ENCODE measurements at regions not wholly inside any gene's neighbourhood (a gene's known extent, or its start where the extent isn't known, plus 50 kb on each side); places are given as distances from the start of the nearest gene placed in this dataset.
"Not testable (repeated sequence)": the region's sequence is repeated elsewhere in the genome, so short reads cannot be mapped to it uniquely, and the experiment has no call there.

DNA sequence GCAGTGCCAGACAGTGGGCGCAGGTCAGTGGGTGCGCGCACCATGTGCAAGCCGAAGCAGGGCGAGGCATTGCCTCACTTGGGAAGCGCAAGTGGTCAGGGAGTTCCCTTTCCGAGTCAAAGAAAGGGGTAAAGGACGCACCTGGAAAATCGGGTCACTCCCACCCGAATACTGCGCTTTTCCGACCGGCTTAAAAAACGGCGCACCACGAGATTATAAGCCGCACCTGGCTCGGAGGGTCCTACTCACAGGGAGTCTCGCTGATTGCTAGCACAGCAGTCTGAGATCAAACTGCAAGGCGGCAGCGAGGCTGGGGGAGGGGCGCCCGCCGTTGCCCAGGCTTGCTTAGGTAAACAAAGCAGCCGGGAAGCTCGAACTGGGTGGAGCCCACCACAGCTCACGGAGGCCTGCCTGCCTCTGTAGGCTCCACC is 77.9 kb downstream of the NR4A2 start:
- DNase-seq; intact Hi-C loops (cut with DNase I): not testable (repeated sequence)

GRCh38 chr2:156253765-156254164 is 78.8 kb downstream of the NR4A2 start:
- intact Hi-C loops (cut with DNase I) = no loop called here
- DNase-seq = no peak

- no peak for DNase-seq
- intact Hi-C loops (cut with DNase I) = no loop called here
These were observed 89.6 kb downstream of the NR4A2 start for GRCh38 chr2:156242874-156243273.

- DNase-seq = no peak
- intact Hi-C loops (cut with DNase I) = no loop called here
These were observed 95.0 kb downstream of the NR4A2 start for GRCh38 chr2:156237558-156237957.

GRCh38 chr2:156229724-156230362 is 102.7 kb downstream of the NR4A2 start:
- no peak for DNase-seq
- intact Hi-C loops (cut with DNase I) = no loop called here

- DNase-seq; intact Hi-C loops (cut with DNase I): not testable (repeated sequence)
These were observed 109.2 kb downstream of the NR4A2 start for GRCh38 chr2:156223328-156223727.

GRCh38 chr2:156221703-156222102 is 110.8 kb downstream of the NR4A2 start:
- no peak for DNase-seq
- intact Hi-C loops (cut with DNase I) = no loop called here

GRCh38 chr2:156219491-156220100 is 112.9 kb downstream of the NR4A2 start:
- intact Hi-C loops (cut with DNase I) = no loop called here
- DNase-seq = no peak

DNA sequence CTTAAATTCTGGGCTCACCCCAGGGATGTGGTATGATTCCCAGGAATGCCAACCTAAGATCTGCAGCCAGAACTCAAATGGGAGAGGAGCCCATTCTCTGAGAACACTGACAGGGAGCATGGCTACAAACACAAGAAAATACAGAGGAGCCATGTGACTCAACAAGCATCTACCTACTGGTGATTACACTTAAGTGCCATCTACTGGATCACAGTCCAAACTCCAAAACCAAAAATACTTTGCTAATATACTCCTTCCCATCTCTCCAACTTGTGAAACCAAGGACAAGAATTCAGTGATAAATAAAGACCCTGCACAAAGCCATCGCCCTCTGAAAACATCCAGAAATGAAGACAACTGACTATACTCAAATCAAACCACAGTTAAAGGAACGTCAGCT is 116.9 kb downstream of the NR4A2 start:
- no peak for DNase-seq
- intact Hi-C loops (cut with DNase I) = no loop called here

- no peak for DNase-seq
- intact Hi-C loops (cut with DNase I) = no loop called here
These were observed 121.2 kb downstream of the NR4A2 start for GRCh38 chr2:156211318-156211717.

DNA sequence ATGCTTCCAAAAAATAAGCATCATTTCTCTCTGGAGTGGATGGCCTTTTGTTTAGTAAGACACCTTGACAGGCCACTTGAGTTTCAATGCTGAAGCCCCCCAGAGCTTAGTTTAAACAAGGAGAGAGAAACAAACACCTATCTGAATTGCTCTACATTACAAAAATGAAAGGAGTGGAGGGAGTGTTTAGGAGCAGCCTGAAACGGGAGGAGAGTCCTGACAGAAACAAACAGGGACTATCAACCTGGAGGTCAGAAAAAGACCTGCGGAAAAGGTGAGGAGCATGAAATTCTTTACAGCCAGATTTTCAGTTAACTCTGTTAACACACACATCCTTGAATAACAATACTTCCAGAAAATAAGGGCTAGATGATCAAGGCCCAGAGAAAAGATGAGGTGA is 126.2 kb downstream of the NR4A2 start:
- intact Hi-C loops (cut with DNase I) = no loop called here
- DNase-seq = no peak

DNA sequence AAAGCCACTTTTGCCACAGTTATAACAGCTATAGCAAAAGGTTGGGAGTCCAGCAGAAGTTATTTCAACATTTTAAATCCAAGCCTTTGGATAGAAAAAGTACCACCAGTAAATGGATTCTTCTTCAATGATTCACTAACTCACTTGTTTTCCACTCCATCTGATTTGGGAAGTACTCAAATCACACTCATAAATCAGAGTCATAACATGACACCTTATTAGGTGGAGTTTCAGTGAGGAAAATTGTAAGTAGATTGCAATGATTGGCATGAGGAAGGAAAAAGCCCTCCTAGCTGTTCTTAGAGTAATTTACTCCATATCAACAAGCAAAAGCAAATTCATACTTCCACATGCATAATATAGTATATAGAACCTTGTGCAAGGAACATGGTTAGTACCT is 132.9 kb downstream of the NR4A2 start:
- no peak for DNase-seq
- intact Hi-C loops (cut with DNase I) = no loop called here

DNA sequence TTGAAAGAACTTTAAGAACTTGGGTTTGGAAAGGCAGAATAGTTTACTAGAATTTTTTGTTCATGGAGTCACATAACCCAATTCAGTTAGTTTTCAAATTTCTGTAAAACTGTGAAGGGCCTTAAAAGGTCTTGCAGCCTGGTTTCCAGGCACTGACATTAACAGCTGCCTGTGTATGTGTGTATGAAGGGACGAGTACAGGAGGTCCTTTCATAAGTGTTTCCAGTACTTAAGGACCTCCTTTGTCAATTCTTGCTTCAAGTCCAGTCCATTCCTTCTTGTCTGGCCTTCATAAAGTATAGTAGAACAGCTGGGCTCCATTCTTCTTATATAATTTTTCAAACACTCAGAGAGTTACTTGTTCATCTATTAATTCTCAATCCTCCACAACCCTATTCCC is 136.5 kb downstream of the NR4A2 start:
- DNase-seq = no peak
- intact Hi-C loops (cut with DNase I) = no loop called here

DNA sequence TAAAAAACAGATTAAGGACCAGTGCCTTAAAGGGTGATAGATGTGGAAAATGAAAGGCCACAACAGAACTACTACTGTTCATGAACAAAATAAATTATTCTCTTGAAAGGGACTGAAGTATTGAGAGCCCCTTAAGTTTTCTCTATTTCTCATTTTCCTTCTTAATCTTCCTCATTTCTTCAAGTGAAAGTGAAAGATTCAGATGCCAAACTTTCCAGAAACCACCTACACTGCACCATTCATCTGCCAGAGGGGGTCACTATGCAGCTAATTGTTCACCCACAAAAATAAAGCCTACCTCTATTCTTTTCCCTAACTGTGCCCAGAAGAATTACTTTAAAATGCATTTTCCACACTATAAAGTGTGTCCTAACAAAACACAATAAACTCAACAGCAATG is 140.1 kb downstream of the NR4A2 start:
- DNase-seq = no peak
- intact Hi-C loops (cut with DNase I) = no loop called here

- no peak for DNase-seq
- intact Hi-C loops (cut with DNase I) = no loop called here
These were observed 141.0 kb downstream of the NR4A2 start for GRCh38 chr2:156191527-156191926.

DNA sequence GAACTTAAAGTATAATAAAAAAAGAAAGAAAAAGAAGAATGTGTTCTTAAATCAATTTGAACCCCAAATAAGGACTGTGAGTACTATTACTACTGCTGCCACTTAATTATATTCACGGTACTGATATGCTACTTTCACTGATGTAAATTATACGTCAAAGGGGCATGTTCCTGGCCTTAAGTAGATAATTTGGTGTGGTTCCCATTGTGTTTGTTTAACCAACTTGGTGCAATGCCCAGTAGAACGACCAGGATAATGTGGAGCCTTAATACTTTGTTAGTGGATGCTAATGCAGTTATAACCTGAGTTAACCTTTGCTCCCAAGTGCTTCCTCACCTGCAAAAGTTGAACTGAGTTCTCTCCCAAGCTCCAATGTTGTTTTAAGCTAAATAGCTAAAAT is 142.0 kb downstream of the NR4A2 start:
- DNase-seq = no peak
- intact Hi-C loops (cut with DNase I) = no loop called here

DNA sequence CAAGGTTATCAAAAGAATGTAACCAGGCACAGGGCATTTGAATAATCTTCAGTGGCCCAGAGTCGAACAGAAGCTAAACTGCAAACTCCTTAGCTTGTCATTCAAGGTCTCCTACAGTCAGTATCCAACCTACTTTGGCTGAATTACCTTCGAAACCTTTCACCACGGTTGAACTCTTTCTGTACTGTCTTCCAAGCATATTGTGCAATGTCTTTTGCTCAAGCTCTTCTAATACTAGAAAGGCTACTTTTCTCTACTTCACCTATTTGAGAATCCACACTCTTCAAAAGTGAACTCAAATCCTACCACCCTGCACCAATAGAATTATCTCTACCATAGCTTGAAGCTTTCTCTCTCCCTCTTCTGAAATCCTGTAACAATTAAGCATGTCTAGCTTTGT is 142.9 kb downstream of the NR4A2 start:
- no peak for DNase-seq
- intact Hi-C loops (cut with DNase I) = no loop called here

- DNase-seq = no peak
- intact Hi-C loops (cut with DNase I) = no loop called here
These were observed 143.4 kb downstream of the NR4A2 start for GRCh38 chr2:156189143-156189542.

DNA sequence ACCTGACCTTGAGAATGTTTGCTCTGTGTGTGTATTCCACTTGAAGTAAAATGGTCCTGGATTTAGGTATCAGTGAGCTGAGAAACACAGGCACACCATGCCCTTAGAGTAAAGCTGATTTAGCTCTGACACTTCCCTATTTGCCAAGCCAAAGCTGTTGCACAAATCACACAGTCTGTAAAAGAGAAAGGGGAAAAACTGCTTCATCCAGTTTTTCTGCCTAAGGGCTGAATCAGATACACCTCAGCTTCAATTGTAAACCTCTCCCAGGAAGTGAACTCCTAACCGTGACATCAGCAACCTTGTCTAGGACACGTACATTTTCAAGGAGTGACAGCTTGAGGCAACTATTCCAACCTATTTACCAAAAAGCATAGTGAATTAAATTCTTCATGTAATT is 150.4 kb downstream of the NR4A2 start:
- intact Hi-C loops (cut with DNase I) = no loop called here
- DNase-seq = no peak

- intact Hi-C loops (cut with DNase I) = no loop called here
- DNase-seq = no peak
These were observed 151.3 kb downstream of the NR4A2 start for GRCh38 chr2:156181208-156181607.

GRCh38 chr2:156177654-156178053 is 154.9 kb downstream of the NR4A2 start:
- no peak for DNase-seq
- intact Hi-C loops (cut with DNase I) = no loop called here

All from head of caudate nucleus (tissue), 42 donors.